NT2/D1 (cell line): ENCODE measurements at regions not wholly inside any gene's neighbourhood (a gene's known extent, or its start where the extent isn't known, plus 50 kb on each side); places are given as distances from the start of the nearest gene placed in this dataset.

Source experiments
- DNase-seq: peaks from one replicate; pipeline ENCODE4 v3.0.0-alpha.2; 2011; ENCODE audit warnings: low read depth, low spot score
- H3K27me3 ChIP-seq: 2 replicates; pipeline ENCODE4 v1.6.0; 2011; ENCODE audit warnings: mild to moderate bottlenecking; ENCODE audit not compliant: insufficient read length, insufficient read depth
- H3K36me3 ChIP-seq: 2 replicates; pipeline ENCODE4 v1.6.1; 2011; ENCODE audit warnings: mild to moderate bottlenecking, low read length, mixed read lengths; ENCODE audit not compliant: insufficient read depth, insufficient read length
- H3K4me1 ChIP-seq: 2 replicates; pipeline ENCODE4 v1.5.1; 2011; ENCODE audit not compliant: insufficient read depth, insufficient read length
- H3K4me3 ChIP-seq: 2 replicates; pipeline ENCODE4 v1.5.1; 2011; ENCODE audit warnings: low read depth; ENCODE audit not compliant: insufficient read length
- H3K9ac ChIP-seq: 2 replicates; pipeline ENCODE4 v1.6.0; 2011; ENCODE audit warnings: low read depth; ENCODE audit not compliant: insufficient read length
- H3K9me3 ChIP-seq: 2 replicates; pipeline ENCODE4 v1.5.1; 2011; ENCODE audit warnings: mild to moderate bottlenecking, low read length; ENCODE audit not compliant: insufficient read depth
- SUZ12 ChIP-seq: IDR thresholded peaks from 2 replicates; pipeline ENCODE4 v1.6.1; 2011; ENCODE audit not compliant: insufficient read length, insufficient read depth; ENCODE audit errors: extremely low read depth
- YY1 ChIP-seq: IDR thresholded peaks from 2 replicates; pipeline ENCODE4 v1.6.1; 2011; ENCODE audit not compliant: insufficient read length, insufficient read depth
- ZNF274 ChIP-seq: IDR thresholded peaks from 2 replicates; pipeline ENCODE4 v1.6.1; 2011; ENCODE audit warnings: mild to moderate bottlenecking, low read depth, low read length

- no peak overlapping the region for H3K9ac ChIP-seq
- no peak for TF ChIP-seq ZNF274
- TF ChIP-seq YY1 = no peak
- no peaks in the 10 kb centered on the region for H3K4me1 ChIP-seq
- H3K36me3 ChIP-seq = no peaks in the 10 kb centered on the region
- no peaks in the 10 kb centered on the region for H3K27me3 ChIP-seq
- H3K4me3 ChIP-seq = no peak overlapping the region
- DNase-seq = no peak
- H3K9me3 ChIP-seq = no peaks in the 10 kb centered on the region
Measured at GRCh38 chr15:46331546-46331945, 696.7 kb downstream of the SQOR start.

GRCh38 chr15:46343196-46343935 is 708.5 kb downstream of the SQOR start:
- no peak overlapping the region for H3K9ac ChIP-seq
- H3K9me3 ChIP-seq = no peaks in the 10 kb centered on the region
- no peak for DNase-seq
- no peaks in the 10 kb centered on the region for H3K27me3 ChIP-seq
- no peaks in the 10 kb centered on the region for H3K4me1 ChIP-seq
- TF ChIP-seq SUZ12 (no peak), ZNF274 (no peak), YY1 (no peak)
- no peak overlapping the region for H3K4me3 ChIP-seq
- no peaks in the 10 kb centered on the region for H3K36me3 ChIP-seq

DNA sequence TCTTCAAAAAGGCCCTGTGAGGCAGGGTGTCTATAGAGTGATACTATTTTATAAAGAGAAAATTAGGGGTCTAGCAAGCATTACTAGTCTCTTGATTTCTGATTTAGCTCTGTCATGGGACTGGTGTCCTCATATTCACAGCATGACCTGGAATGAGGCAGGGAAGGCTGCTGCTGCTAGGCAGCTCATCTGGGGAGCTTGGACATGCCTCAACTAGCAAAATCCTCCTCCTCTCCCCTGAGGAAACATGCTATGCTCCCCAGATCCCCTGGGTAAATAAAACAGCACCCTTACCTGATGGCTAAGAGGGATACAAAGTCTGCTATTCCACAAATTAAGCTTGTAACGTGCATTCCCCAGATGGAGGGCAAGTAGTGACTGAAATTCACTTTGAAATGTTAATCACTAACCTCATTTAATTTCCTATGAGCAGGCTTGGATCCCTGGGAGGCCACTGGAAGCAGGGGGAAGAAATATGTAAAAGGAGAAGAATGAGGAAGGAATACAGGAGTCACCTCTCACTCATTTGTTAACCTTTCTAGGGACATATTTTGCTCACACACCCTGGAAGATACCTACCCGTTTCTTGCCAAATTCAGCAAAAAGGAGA is 709.4 kb downstream of the SQOR start:
- TF ChIP-seq ZNF274 (no peak), SUZ12 (no peak), YY1 (no peak)
- Histone ChIP-seq H3K36me3 (no peaks in the 10 kb centered on the region), H3K9me3 (no peaks in the 10 kb centered on the region), H3K4me3 (no peak overlapping the region), H3K4me1 (no peaks in the 10 kb centered on the region), H3K27me3 (no peaks in the 10 kb centered on the region), H3K9ac (no peak overlapping the region)
- DNase-seq = no peak

GRCh38 chr15:46344915-46345314 is 710.1 kb downstream of the SQOR start:
- no peaks in the 10 kb centered on the region for H3K27me3 ChIP-seq

GRCh38 chr15:46354443-46354842 is 719.6 kb downstream of the SQOR start:
- TF ChIP-seq ZNF274 (no peak), YY1 (no peak), SUZ12 (no peak)
- no peaks in the 10 kb centered on the region for H3K9me3 ChIP-seq
- H3K36me3 ChIP-seq = no peaks in the 10 kb centered on the region
- H3K27me3 ChIP-seq = no peaks in the 10 kb centered on the region
- no peaks in the 10 kb centered on the region for H3K4me1 ChIP-seq
- DNase-seq = no peak
- H3K9ac ChIP-seq = no peak overlapping the region
- no peak overlapping the region for H3K4me3 ChIP-seq

More at GRCh38 chr15:46344915-46345314, 710.1 kb downstream of the SQOR start:
- TF ChIP-seq ZNF274 = no peak
- TF ChIP-seq YY1 = no peak
- TF ChIP-seq SUZ12 = no peak
- H3K9me3 ChIP-seq = no peaks in the 10 kb centered on the region
- H3K4me3 ChIP-seq = no peak overlapping the region
- no peaks in the 10 kb centered on the region for H3K36me3 ChIP-seq
- no peaks in the 10 kb centered on the region for H3K4me1 ChIP-seq
- H3K9ac ChIP-seq = no peak overlapping the region
- no peak for DNase-seq

- no peak overlapping the region for H3K4me3 ChIP-seq
- no peak for DNase-seq
- TF ChIP-seq ZNF274 (no peak), YY1 (no peak), SUZ12 (no peak)
Measured at GRCh38 chr15:46365572-46365971, 730.7 kb downstream of the SQOR start.

GRCh38 chr15:46366360-46367007 is 731.7 kb downstream of the SQOR start:
- Histone ChIP-seq H3K27me3 (no peaks in the 10 kb centered on the region), H3K4me1 (no peaks in the 10 kb centered on the region), H3K9ac (no peak overlapping the region), H3K36me3 (no peaks in the 10 kb centered on the region), H3K9me3 (no peaks in the 10 kb centered on the region), H3K4me3 (no peak overlapping the region)
- DNase-seq = no peak
- TF ChIP-seq YY1 (no peak), ZNF274 (no peak), SUZ12 (no peak)

More at GRCh38 chr15:46365572-46365971, 730.7 kb downstream of the SQOR start:
- Histone ChIP-seq H3K27me3 (no peaks in the 10 kb centered on the region), H3K4me1 (no peaks in the 10 kb centered on the region), H3K9ac (no peak overlapping the region), H3K36me3 (no peaks in the 10 kb centered on the region), H3K9me3 (no peaks in the 10 kb centered on the region)
